GM18951 (cell line): ENCODE measurements at regions not wholly inside any gene's neighbourhood (a gene's known extent, or its start where the extent isn't known, plus 50 kb on each side); places are given as distances from the start of the nearest gene placed in this dataset.

ENCODE experiments used
- POLR2A ChIP-seq: IDR thresholded peaks from 4 replicates; pipeline ENCODE4 v1.6.1; 2011; ENCODE audit warnings: mild to moderate bottlenecking; ENCODE audit not compliant: insufficient read length, insufficient read depth; ENCODE audit errors: extremely low read depth
- in situ Hi-C: fragments of 300-500 bp; cut with MboI; formaldehyde crosslinking; loops from one replicate; pipeline ENCODE4 v1.12.0; 2022; ENCODE audit warnings: low sequenced_read_pairs, mixed read lengths, inconsistent platforms; ENCODE audit not compliant: unreplicated experiment

DNA sequence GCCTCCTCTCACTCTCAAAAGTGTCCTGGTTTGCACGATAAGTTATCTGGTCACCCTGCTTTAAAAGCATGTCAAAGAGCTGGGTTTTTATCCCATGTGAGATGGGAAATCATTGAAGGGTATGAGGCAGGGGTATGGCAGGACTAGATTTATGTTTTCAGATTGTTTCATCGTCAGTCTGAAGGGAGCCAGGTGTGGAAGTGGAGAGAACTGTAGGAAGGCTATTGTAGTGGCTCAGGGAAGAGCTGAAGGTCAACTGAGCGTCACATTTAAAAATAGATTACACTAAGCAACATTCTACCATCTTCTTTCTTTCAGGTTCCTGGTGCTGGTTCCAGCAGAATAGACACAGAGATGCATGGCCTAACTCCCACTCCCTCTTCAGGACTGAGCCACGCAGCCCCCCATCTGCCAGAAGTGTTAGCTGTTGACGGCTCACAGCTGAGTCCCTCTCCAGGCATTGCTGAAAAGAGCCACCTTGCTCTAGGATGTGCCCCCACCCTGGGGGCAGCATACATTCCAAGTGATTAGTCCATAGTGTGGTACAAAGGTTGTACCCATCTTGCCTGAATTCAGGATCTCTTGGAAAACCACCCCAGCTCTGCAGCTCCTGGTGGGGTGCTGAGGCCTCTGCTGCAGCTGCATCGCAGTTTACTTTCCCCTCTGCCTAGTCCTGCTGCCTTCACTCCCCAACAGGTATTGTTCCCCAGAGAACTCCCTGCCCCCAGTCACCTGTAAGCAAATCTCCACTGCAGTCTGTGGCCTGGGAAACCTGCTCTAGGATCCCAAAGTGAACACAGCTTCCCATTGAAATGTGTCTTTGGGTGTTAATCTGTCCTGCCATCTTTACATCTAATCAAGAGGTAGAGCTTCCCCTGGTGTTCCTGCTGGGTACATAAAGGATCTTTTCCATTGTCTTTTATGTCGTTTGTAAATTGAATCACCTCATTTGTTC, 79.5 kb upstream of the KLF7 start:
- in situ Hi-C loops = no loop called here
- TF ChIP-seq POLR2A = no peak

DNA sequence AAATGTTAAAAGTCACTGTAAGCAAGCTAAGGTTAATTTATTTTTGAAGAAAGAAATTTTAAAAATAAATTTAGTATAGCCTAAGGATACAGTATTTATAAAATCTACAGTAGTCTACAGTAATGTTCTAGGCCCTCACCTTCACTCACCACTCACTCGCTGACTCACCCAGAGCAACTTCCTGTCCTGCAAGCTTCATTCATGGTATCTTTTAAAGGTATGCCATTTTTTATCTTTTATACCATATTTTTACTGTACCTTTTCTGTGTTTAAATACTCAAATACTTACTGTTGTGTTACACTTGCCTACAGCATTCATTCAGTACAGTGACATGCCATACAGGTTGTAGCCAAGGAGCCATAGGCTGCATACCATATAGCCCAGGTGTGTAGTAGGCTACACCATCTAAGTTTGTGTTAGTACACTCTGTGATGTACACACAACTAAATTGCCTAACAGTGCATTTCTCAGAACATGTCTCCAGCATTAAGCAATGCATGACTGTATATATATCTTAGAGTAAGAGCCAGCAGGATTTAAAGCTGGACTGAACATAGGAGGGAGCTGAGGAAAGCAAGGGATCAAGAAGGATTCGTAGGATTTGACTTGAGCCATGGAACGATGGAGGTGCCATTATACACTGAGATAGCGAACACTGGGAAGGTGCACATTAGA, 83.1 kb upstream of the KLF7 start:
- TF ChIP-seq POLR2A = no peak
- in situ Hi-C loops = no loop called here

DNA sequence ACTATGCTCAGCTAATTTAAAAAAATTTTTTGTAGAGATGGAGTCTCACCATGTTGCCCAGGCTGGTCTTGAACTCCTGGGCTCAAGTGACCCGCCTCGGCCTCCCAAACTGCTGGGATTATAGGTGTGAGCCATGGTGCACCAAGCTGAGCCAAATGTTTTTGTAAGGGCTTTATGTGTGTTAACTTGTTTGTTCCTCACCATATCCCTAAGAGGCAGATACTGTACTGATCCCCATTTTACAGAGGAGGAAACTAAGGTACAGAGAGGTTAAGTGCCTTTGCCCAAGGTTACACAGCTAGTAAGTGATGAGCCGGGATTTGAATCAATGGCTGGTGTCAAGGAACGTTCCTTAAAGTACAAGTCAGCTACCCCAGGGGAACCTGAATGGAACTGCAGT, 85.3 kb upstream of the KLF7 start:
- in situ Hi-C loops = no loop called here
- TF ChIP-seq POLR2A = no peak

DNA sequence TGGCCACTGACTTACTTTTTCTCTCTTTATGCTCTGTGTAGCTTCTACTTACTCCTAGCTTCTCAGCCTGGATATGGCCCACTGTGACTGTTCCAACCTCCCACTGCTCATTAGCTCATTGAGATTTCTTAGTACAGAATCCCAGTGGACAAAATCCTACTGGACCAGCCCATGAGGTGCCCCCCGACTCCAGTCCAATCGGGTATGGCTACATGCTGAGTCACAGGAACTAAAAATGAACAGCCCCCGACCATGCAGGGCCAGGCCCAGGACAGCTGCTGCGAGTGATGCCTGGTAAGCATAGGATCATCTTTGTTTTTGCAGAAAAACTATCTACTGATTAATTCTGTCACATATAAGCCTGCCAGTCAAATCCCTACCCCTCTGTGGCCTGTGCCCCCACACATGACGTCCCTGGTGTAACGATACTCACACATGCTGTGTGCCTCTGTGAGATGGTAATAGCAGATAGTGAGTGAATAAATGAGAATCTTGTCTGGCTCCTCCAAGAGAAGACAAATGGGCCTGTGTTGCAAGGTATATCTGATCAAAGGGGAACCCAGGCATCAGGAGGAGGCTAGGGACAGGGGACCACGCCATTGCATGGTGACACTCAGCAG, 85.9 kb upstream of the KLF7 start:
- no peak for TF ChIP-seq POLR2A
- in situ Hi-C loops = no loop called here

DNA sequence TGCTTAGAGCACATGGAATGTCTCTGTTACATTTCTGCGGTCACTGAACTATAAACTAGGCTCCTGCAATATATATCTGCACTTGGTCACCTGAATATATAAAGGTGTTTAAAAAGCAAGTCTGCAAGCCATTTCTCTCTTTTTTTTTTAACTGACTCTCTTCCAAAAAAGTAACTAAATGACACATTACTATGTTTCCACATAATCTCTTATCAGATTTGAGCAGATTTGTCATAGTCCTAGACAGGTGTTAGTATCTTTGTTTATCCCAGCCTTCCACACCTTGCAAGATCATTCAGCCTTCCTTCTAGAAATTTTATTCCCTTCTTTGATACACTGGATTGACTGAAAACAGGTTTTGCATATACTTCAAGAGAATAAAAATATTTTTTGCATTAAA, 86.7 kb upstream of the KLF7 start:
- no peak for TF ChIP-seq POLR2A
- in situ Hi-C loops = no loop called here

DNA sequence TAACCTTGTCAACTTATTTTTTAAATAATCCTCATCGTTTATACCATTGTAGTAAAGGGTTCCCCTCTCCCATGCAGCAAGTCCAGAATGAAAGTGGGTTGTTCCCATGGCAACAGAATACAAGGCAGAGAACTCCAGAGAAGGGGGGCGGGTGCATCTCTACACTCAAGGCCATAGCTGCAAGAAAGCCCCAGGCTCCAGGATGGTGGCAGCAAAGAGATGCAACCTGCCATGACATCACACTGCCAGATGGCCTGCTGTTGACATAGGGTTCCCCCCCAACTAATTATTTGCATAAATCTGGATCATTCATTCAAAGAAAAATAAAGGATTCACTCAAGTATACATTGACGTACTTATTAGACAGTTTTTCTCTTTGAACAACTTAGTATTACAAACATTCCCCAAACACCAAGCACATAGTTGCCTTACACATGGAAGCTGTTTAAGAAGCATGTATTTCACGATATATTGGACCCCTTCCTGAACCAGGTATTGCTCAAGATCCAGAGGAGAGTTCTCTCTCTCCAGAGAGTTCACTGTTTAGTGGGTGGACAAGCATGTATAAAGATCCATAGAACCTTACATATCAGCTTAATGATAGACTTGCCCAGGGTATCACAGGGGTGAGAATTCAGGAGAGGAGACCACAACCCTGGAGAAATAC, 87.4 kb upstream of the KLF7 start:
- in situ Hi-C loops = no loop called here
- no peak for TF ChIP-seq POLR2A

DNA sequence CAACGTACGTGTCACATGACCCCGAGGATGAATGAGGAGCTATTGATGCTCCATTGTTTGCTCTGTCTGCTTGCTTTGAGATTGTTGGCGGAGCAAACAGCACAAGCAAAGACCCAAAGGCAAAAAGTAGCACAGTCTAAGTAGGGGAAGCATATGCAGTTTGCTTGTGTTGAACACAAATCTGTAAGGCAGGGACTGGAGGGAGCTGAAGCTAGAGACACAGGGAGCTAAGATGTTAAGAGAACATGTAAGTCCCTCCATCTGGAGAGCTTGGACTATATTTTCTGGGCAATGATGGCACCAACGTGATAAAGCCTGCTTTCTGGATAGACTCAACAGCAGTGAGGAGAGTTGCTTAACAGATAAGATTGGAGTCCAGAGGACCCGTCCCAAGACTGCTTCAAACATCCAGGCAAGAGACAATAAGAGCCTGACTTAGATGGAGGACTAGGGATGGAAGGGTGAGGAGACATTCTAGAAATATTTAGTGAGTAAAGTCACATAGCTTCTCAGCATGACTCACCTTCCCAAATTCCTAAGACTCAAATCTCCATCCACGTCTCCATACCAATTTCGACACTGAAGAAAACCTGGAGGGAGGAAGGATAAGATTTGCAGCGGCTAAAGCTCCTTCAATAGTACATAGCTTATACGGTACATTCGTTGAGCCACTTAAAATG, 88.1 kb upstream of the KLF7 start:
- in situ Hi-C loops = no loop called here
- no peak for TF ChIP-seq POLR2A

DNA sequence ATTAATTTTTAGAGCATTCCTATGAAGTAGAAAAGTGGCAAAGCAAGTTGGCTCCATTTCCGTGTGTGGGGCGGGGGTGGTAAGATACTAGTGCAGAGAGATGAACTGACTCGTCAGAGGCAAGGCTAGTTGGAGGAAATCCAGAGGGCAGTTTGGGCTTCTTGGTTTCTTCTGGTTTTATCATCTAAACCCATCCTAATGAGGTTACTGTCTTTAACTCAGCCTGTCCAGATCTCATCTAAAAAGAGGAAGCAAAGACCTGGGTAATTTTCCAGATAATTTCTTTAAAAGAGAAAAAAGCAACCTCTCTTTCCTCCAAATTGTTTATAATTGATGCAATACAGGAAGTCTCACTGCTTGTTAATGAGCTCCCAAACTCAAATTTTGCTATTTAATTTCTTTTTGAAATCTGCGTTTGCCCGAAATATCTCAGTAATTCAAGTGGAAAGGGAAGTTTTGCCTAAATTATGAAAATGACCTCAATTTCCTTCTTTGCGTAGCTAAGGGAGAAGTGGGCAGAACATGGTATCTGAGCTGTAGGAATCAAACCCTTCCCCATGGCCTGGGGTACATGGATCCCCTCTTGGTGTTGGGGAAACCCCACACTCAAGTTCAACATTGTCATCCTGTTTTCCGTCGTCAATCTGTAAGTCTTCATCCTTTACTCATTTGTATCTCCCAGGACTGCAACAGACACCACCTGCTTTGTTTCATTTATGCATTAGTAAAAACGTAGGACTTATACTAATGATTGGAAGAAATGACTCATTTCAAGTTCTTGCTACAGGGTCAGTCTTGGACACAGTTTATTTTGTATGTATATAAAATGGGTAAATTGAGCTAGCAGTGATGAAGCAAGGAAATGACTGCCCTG, 89.1 kb upstream of the KLF7 start:
- in situ Hi-C loops = no loop called here
- no peak for TF ChIP-seq POLR2A

DNA sequence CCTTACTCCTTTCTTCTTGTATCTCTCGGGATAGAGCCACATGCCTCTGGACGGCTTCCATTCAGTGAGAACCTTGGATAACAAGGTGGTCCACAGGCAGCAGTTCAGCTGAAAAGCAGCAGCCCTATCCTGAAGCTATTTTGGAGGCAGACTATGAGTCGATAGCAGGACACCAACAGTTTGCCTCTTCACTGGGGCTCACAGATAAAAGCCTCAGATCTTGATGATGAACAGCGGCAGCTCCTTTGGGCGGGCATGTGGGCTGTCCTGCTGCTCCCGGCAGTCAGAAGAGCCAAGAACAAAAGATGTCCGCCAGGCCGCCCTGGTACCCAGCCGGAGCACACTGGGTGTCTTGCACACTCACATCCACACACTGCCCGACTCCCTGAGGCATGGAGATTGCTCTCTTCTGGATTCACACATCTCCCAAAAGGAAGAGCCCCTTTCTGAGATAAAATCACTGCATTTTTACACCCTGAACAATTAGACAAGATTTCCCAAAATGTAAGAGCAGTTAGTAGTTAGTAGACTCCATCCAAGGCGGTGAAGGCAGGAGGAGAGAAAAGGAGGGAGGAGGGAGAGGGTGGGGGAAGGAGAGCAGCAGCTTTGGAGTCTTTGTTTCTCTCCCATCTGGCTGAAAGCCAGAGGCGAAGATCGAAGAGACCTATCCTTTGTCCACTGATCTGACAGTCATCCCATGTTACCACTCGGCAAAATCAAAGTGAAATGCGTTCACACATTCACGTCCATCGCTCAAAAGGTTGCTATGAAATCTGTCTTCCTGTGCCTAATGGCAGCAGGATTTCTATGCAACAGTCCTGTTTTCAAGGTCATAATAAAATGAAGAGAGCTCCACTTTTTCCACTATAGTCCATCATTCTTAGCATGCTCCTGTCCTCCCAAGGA, 90.1 kb upstream of the KLF7 start:
- in situ Hi-C loops = no loop called here
- TF ChIP-seq POLR2A = no peak

DNA sequence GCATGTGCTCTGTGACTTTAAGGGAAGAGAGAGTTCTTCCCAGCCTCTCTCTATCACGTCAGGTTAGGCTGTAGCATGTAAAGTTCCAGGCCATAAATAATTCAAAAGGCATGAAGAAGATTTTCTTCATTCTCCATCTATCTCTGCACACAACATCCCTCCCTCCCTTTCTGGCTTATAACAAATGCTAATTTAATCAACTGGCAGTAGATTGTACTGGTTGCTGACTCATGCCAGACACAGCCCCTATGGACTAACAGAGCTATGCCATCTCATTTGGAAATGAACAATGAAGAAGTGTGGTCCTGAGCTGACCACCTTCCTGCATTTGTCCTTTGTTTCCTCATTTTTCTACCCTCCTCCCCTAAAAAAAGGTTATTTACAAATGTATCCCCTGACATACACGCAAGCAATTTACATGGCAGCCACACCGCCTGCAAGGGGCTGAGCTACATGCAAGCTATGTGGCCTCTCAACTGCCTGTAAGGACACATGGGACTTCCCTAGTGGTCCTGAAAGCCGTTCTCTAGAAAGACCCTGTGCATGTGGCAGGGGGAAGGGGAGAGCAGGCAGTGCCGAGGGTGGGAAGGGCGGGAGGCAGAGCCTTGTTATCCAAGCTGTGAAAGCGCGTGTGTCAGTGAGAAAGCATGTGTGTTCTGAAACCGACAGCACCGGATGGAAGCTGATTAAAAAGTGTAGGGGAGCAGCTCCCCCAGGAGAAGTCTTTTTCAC, 90.9 kb upstream of the KLF7 start:
- in situ Hi-C loops = no loop called here

More for the DNA sequence above, 90.9 kb upstream of the KLF7 start:
- no peak for TF ChIP-seq POLR2A
